Choroid plexus epithelial cell (primary cell): ENCODE measurements at regions not wholly inside any gene's neighbourhood (a gene's known extent, or its start where the extent isn't known, plus 50 kb on each side); places are given as distances from the start of the nearest gene placed in this dataset.

ENCODE experiments used
- DNase-seq: peaks from one replicate; pipeline ENCODE4 v3.0.0-alpha.2; 2010; ENCODE audit warnings: low read depth
- H3K4me3 ChIP-seq: 2 replicates; pipeline ENCODE4 v1.5.1; 2011; ENCODE audit warnings: low read depth, mild to moderate bottlenecking, control low read depth, low read length, moderate library complexity
- CTCF ChIP-seq: conservative IDR thresholded peaks from 2 replicates; pipeline ENCODE4 v1.5.1; 2011; ENCODE audit warnings: low read depth, mild to moderate bottlenecking, control low read depth, inconsistent platforms, low read length, moderate library complexity

- no peak for DNase-seq
- no peak for TF ChIP-seq CTCF
- H3K4me3 ChIP-seq = no peak overlapping the region
Observed at GRCh38 chr12:93020631-93021597, 91.8 kb upstream of the EEA1 start.

- DNase-seq = peak; percentile 71
- TF ChIP-seq CTCF = no peak
- no peak overlapping the region for H3K4me3 ChIP-seq
Observed at GRCh38 chr12:93022603-93023340, 93.7 kb upstream of the EEA1 start.

GRCh38 chr12:93025145-93026103 is 96.3 kb upstream of the EEA1 start:
- peak; percentile 68 for TF ChIP-seq CTCF
- peak; percentile 92 for DNase-seq
- H3K4me3 ChIP-seq = no peak overlapping the region

GRCh38 chr12:93027041-93027440 is 97.9 kb upstream of the EEA1 start:
- no peak for DNase-seq
- TF ChIP-seq CTCF = no peak
- no peak overlapping the region for H3K4me3 ChIP-seq

- no peak for TF ChIP-seq CTCF
- no peak for DNase-seq
- no peak overlapping the region for H3K4me3 ChIP-seq
Observed at GRCh38 chr12:93029091-93029490, 100.0 kb upstream of the EEA1 start.

- DNase-seq = no peak
- no peak for TF ChIP-seq CTCF
- H3K4me3 ChIP-seq = no peak overlapping the region
Observed at GRCh38 chr12:93031028-93031427, 101.9 kb upstream of the EEA1 start.
